Effector CD4-positive, alpha-beta T cell (primary cell): ENCODE measurements at regions not wholly inside any gene's neighbourhood (a gene's known extent, or its start where the extent isn't known, plus 50 kb on each side); places are given as distances from the start of the nearest gene placed in this dataset.
A peak's percentile ranks its signal among the peaks of the same experiment; 100 is the strongest.

ENCODE experiments used
- DNase-seq: peaks from one replicate; pipeline ENCODE4 v3.0.0-alpha.2; 2020

- no peak for DNase-seq
Measured at GRCh38 chr2:9681427-9681817, 50.6 kb upstream of the YWHAQ start.

GRCh38 chr2:9685637-9686036 lies 54.8 kb upstream of the YWHAQ start:
- DNase-seq: no peak

- DNase-seq: no peak
Measured at GRCh38 chr2:9686061-9686460, 55.3 kb upstream of the YWHAQ start.

- no peak for DNase-seq
Measured at GRCh38 chr2:9690252-9690651, 59.5 kb upstream of the YWHAQ start.

- DNase-seq: no peak
Measured at GRCh38 chr2:9690716-9691498, 60.1 kb upstream of the YWHAQ start.

- no peak for DNase-seq
Measured at GRCh38 chr2:9692456-9693195, 61.8 kb upstream of the YWHAQ start.

GRCh38 chr2:9693196-9693491 lies 62.3 kb upstream of the YWHAQ start:
- DNase-seq: no peak

- DNase-seq: no peak
Measured at GRCh38 chr2:9693646-9694045, 62.8 kb upstream of the YWHAQ start.

- no peak for DNase-seq
Measured at GRCh38 chr2:9694661-9695234, 64.0 kb upstream of the YWHAQ start.

GRCh38 chr2:9695941-9696340 lies 65.1 kb upstream of the YWHAQ start:
- DNase-seq: no peak

GRCh38 chr2:9696731-9697130 lies 65.9 kb upstream of the YWHAQ start:
- DNase-seq: no peak

- no peak for DNase-seq
Measured at GRCh38 chr2:9697909-9698308, 67.1 kb upstream of the YWHAQ start.

- no peak for DNase-seq
Measured at GRCh38 chr2:9699139-9700108, 68.6 kb upstream of the YWHAQ start.

GRCh38 chr2:9700109-9700495 lies 69.3 kb upstream of the YWHAQ start:
- no peak for DNase-seq

GRCh38 chr2:9702604-9703084 lies 71.8 kb upstream of the YWHAQ start:
- no peak for DNase-seq

- peak; percentile 76 for DNase-seq
Measured at GRCh38 chr2:9703085-9703678, 72.4 kb upstream of the YWHAQ start.

GRCh38 chr2:9703701-9704221 lies 73.0 kb upstream of the YWHAQ start:
- DNase-seq: peak; percentile 9

- no peak for DNase-seq
Measured at GRCh38 chr2:9704600-9704999, 73.8 kb upstream of the YWHAQ start.

GRCh38 chr2:9705196-9705595 lies 74.4 kb upstream of the YWHAQ start:
- DNase-seq: no peak

GRCh38 chr2:9707008-9707407 lies 76.2 kb upstream of the YWHAQ start:
- DNase-seq: no peak

GRCh38 chr2:9707611-9708160 lies 76.9 kb upstream of the YWHAQ start:
- DNase-seq: no peak
